ENCODE measurements at regions not wholly inside any gene's neighbourhood (a gene's known extent, or its start where the extent isn't known, plus 50 kb on each side); places are given as distances from the start of the nearest gene placed in this dataset.

DNA sequence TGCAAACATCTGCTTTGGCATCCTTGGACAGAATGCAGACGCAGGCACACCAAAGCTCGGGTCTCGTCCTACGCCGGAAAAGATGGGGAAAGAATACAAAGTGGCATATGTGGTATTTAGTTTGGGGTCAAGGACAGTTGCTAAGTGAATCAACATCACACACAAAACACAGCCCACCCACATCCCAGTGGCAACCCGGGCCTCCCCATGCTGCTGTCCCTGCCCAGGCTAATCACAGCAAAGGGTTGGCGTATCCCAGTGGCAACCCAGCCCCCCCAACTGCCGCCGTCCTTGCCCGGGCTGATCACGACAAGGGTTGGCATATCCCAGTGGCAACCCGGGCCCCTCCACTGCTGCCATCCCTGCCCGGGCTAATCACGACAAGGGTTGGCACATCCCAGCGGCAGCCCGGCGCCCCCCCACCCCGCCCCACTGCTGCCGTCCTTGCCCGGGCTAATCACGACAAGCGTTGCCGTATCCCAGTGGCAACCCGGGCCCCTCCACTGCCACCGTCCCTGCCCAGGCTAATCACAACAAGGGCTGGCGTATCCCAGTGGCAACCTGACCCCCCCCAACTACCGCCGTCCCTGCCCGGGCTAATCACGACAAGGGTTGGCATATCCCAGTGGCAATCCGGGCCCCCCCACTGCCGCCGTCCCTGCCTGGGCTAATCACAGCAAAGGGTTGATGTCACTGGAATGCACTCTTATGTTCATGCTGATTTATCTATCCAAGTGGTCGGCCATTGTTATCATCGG, 167.8 kb upstream of the SOX1 start:
- TF ChIP-seq POLR2A (IDR thresholded peaks at IDR 0.05; ENCODE audit: low read depth, low read length) (no peak), SPI1 (IDR thresholded peaks at IDR 0.05; ENCODE audit: low read depth, low read length) (no peak)

Data from GM12891 (cell line).